ENCODE measurements at regions not wholly inside any gene's neighbourhood (a gene's known extent, or its start where the extent isn't known, plus 50 kb on each side); places are given as distances from the start of the nearest gene placed in this dataset.

DNA sequence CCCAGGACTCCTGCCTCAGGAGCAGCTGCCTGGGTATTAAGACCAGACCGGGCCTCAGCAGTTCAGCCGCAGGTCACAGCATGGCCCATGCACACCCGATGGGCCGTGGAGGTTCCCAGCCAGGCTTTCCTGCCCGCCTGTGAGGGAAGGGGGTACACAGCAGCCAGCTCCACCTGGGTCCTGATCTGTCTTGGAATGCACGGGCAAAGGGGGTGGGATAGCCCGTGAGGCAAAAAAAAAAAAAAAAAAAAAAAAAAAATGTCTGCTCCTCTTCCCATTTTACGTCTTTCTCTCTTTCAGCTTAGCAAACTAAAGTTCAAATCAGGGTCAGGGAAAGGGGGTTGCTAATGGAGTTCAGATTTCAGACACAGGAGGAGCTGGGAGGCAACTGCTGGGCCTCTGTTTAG, 385.2 kb downstream of the TNS1 start:
- H3K27ac ChIP-seq = no peak overlapping the region
- DNase-seq (no peak), ATAC-seq (no peak)
- WGBS, 2 donors = 63% methylated on average over 5 to 8 of the region's 8 CpGs
- H3K36me3 ChIP-seq (replicated peaks in 1 of 2; ENCODE audit: insufficient read depth in 1 of 2, low read depth in 2 of 2) = no peaks in the 10 kb centered on the region
- intact Hi-C loops (cut with DNase I) = no loop called here
- H3K4me1 ChIP-seq = no peaks in the 10 kb centered on the region
- TF ChIP-seq, protein P1, sequence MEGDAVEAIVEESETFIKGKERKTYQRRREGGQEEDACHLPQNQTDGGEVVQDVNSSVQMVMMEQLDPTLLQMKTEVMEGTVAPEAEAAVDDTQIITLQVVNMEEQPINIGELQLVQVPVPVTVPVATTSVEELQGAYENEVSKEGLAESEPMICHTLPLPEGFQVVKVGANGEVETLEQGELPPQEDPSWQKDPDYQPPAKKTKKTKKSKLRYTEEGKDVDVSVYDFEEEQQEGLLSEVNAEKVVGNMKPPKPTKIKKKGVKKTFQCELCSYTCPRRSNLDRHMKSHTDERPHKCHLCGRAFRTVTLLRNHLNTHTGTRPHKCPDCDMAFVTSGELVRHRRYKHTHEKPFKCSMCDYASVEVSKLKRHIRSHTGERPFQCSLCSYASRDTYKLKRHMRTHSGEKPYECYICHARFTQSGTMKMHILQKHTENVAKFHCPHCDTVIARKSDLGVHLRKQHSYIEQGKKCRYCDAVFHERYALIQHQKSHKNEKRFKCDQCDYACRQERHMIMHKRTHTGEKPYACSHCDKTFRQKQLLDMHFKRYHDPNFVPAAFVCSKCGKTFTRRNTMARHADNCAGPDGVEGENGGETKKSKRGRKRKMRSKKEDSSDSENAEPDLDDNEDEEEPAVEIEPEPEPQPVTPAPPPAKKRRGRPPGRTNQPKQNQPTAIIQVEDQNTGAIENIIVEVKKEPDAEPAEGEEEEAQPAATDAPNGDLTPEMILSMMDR (IDR thresholded peaks at IDR 0.05) = no peak
- no peak for TF ChIP-seq POLR2A (IDR thresholded peaks at IDR 0.05)
- H3K27me3 ChIP-seq = no peaks in the 10 kb centered on the region
- H3K4me3 ChIP-seq = no peak overlapping the region
- no peaks in the 10 kb centered on the region for H3K9me3 ChIP-seq

DNA sequence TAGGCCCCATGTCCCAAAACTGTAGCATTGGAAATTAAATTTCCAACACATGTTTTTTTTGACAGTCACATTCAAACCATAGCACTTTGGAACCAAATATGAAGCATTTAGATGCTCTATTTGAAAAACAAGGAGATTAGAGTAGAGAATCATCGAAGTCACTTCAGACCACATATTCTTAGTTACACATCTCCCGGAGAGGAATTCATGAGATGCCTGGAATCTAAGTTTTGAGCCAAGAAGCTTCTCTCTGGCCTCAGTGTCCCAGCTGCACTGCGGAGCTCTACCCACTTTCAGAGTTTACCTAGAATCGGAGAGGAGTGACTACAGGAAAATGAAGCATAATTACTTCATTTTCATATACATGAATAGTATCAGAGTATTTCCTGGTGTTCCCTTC, 385.9 kb downstream of the TNS1 start:
- Histone ChIP-seq H3K9me3 (no peaks in the 10 kb centered on the region), H3K27me3 (no peaks in the 10 kb centered on the region), H3K4me3 (no peak overlapping the region), H3K36me3 (replicated peaks in 1 of 2; ENCODE audit: insufficient read depth in 1 of 2, low read depth in 2 of 2) (no peaks in the 10 kb centered on the region), H3K4me1 (no peaks in the 10 kb centered on the region), H3K27ac (no peak overlapping the region)
- DNase-seq (no peak), ATAC-seq (no peak)
- no peak for TF ChIP-seq POLR2A (IDR thresholded peaks at IDR 0.05)
- TF ChIP-seq, protein P1 (IDR thresholded peaks at IDR 0.05) = no peak
- intact Hi-C loops (cut with DNase I) = no loop called here
- WGBS, 2 donors = 71 to 78% methylated on average over 4 of the region's 4 CpGs

DNA sequence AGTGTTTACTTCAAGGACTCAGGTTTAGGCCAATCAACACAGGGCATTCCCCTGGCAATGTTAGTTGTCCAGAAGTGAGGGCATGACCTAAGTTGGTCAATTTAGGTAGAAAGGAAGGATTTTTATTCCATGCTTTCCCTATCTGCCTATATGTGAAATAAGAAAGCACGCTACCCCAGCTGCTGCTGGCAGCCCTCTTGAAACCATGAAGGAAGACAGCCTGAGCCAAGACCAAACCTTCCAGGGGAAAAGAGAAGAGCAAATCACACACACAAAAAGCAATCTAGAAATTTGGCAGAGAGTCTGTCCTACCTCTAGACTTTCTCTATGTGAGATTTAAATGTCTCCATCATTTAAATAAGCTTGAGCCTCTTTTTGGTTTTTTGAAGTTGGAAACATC, 387.6 kb downstream of the TNS1 start:
- H3K4me3 ChIP-seq = no peak overlapping the region
- no peak for ATAC-seq
- no peak for TF ChIP-seq POLR2A (IDR thresholded peaks at IDR 0.05)
- TF ChIP-seq, protein P1 (IDR thresholded peaks at IDR 0.05) = no peak
- no peaks in the 10 kb centered on the region for H3K36me3 ChIP-seq (replicated peaks in 1 of 2; ENCODE audit: insufficient read depth in 1 of 2, low read depth in 2 of 2)
- H3K9me3 ChIP-seq = no peaks in the 10 kb centered on the region
- no peaks in the 10 kb centered on the region for H3K27me3 ChIP-seq
- intact Hi-C loops (cut with DNase I) = no loop called here
- DNase-seq = no peak
- 85 to 100% methylated on average over 1 of the region's 1 CpG for WGBS, 2 donors
- H3K27ac ChIP-seq = no peak overlapping the region
- H3K4me1 ChIP-seq = no peaks in the 10 kb centered on the region

DNA sequence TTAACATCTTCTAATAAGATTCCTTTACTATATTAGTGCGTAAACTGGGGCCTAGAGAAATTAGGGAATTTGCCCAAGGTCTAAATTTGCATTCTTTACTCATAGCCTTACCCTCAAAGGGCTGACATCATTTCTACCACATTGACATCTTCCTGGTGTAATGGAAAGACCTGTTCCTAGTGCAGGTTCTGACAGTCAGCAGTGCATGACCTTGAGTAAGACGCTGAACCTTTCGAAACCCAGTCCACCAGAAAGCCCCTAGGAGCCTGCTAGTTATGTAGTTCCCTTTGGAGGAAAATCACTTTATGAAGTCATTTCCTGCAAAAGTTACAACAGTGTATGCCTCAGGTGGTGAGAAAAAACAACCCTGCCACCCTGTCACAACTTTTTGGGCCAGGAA, 388.3 kb downstream of the TNS1 start:
- H3K9me3 ChIP-seq = no peaks in the 10 kb centered on the region
- H3K4me1 ChIP-seq = no peaks in the 10 kb centered on the region
- H3K27ac ChIP-seq = no peak overlapping the region
- DNase-seq (no peak), ATAC-seq (no peak)
- H3K36me3 ChIP-seq (replicated peaks in 1 of 2; ENCODE audit: insufficient read depth in 1 of 2, low read depth in 2 of 2) = no peaks in the 10 kb centered on the region
- intact Hi-C loops (cut with DNase I) = no loop called here
- no peaks in the 10 kb centered on the region for H3K27me3 ChIP-seq
- H3K4me3 ChIP-seq = no peak overlapping the region
- 59 to 74% methylated on average over 3 of the region's 3 CpGs for WGBS, 2 donors
- no peak for TF ChIP-seq POLR2A (IDR thresholded peaks at IDR 0.05)
- TF ChIP-seq, protein P1 (IDR thresholded peaks at IDR 0.05) = no peak

DNA sequence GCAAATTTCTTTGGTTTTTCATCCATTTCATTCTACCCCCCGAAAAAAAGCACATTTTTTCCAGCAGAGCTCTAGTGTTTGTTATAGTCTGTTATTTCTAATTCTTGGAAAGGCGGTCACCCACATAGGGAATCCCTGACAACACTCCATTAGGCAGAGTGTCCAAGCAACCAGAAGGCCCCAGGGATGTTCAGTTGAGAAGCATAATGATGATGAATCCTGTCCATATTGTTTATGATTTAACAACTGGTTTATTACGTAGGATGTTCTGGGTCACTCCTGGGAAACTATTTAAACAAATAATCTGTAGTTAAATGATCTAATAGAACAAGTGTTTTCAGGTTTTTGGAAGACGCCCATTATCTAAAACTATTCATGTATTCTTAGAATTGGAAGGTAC, 388.7 kb downstream of the TNS1 start:
- DNase-seq = no peak
- WGBS, 2 donors = 70 to 75% methylated on average over 4 of the region's 4 CpGs
- ATAC-seq = no peak

More for the DNA sequence above, 388.7 kb downstream of the TNS1 start:
- H3K27me3 ChIP-seq = no peaks in the 10 kb centered on the region
- H3K27ac ChIP-seq = no peak overlapping the region
- H3K36me3 ChIP-seq (replicated peaks in 1 of 2; ENCODE audit: insufficient read depth in 1 of 2, low read depth in 2 of 2) = no peaks in the 10 kb centered on the region
- no peak for TF ChIP-seq POLR2A (IDR thresholded peaks at IDR 0.05)
- TF ChIP-seq, protein P1 (IDR thresholded peaks at IDR 0.05) = no peak
- intact Hi-C loops (cut with DNase I) = no loop called here
- no peak overlapping the region for H3K4me3 ChIP-seq
- no peaks in the 10 kb centered on the region for H3K4me1 ChIP-seq
- H3K9me3 ChIP-seq = no peaks in the 10 kb centered on the region

Data from body of pancreas (tissue), 4 donors.